ENCODE measurements at regions not wholly inside any gene's neighbourhood (a gene's known extent, or its start where the extent isn't known, plus 50 kb on each side); places are given as distances from the start of the nearest gene placed in this dataset.

- ATAC-seq (no peak), DNase-seq (no peak)
- no peak overlapping the region for H3K27ac ChIP-seq
- no peaks in the 10 kb centered on the region for H3K27me3 ChIP-seq
- intact Hi-C loops (cut with DNase I) = loop anchor here (10.0 kb wide), 1 partner anchor 116 kb away; no protein-coding TSS in a partner anchor
- H3K4me3 ChIP-seq = no peak overlapping the region
- no peaks in the 10 kb centered on the region for H3K36me3 ChIP-seq
- no peaks in the 10 kb centered on the region for H3K9me3 ChIP-seq
- TF ChIP-seq CTCF (IDR thresholded peaks at IDR 0.05) = no peak
- no peaks in the 10 kb centered on the region for H3K4me1 ChIP-seq
Measured at GRCh38 chr2:174691201-174691779, 73.0 kb downstream of the CHRNA1 start.

- DNase-seq (no peak), ATAC-seq (no peak)
- Histone ChIP-seq H3K36me3 (no peaks in the 10 kb centered on the region), H3K27ac (no peak overlapping the region), H3K27me3 (no peaks in the 10 kb centered on the region), H3K4me1 (no peaks in the 10 kb centered on the region), H3K4me3 (no peak overlapping the region), H3K9me3 (no peaks in the 10 kb centered on the region)
- intact Hi-C loops (cut with DNase I) = loop anchor here (10.0 kb wide), 1 partner anchor 115 kb away; no protein-coding TSS in a partner anchor
- no peak for TF ChIP-seq CTCF (IDR thresholded peaks at IDR 0.05)
Measured at GRCh38 chr2:174690026-174690425, 74.2 kb downstream of the CHRNA1 start.

GRCh38 chr2:174688079-174688478, 76.2 kb downstream of the CHRNA1 start:
- peak; percentile 56 for TF ChIP-seq CTCF (IDR thresholded peaks at IDR 0.05)
- ATAC-seq (peak; percentile 51), DNase-seq (no peak)
- Histone ChIP-seq H3K27ac (no peak overlapping the region), H3K4me3 (no peak overlapping the region), H3K36me3 (no peaks in the 10 kb centered on the region), H3K27me3 (no peaks in the 10 kb centered on the region), H3K9me3 (no peaks in the 10 kb centered on the region), H3K4me1 (no peaks in the 10 kb centered on the region)
- intact Hi-C loops (cut with DNase I) = no loop called here

GRCh38 chr2:174686430-174686829, 77.8 kb downstream of the CHRNA1 start:
- no peak for TF ChIP-seq CTCF (IDR thresholded peaks at IDR 0.05)
- no peak overlapping the region for H3K4me3 ChIP-seq
- H3K36me3 ChIP-seq = no peaks in the 10 kb centered on the region
- intact Hi-C loops (cut with DNase I) = no loop called here
- no peaks in the 10 kb centered on the region for H3K4me1 ChIP-seq
- no peak overlapping the region for H3K27ac ChIP-seq
- no peaks in the 10 kb centered on the region for H3K27me3 ChIP-seq
- DNase-seq (no peak), ATAC-seq (no peak)
- H3K9me3 ChIP-seq = no peaks in the 10 kb centered on the region

- Histone ChIP-seq H3K27ac (no peak overlapping the region), H3K9me3 (no peaks in the 10 kb centered on the region), H3K36me3 (no peaks in the 10 kb centered on the region), H3K27me3 (no peaks in the 10 kb centered on the region), H3K4me1 (no peaks in the 10 kb centered on the region), H3K4me3 (peak overlapping the region; percentile 89)
- TF ChIP-seq CTCF (IDR thresholded peaks at IDR 0.05) = no peak
- intact Hi-C loops (cut with DNase I) = no loop called here
- DNase-seq (no peak), ATAC-seq (peak; percentile 9)
Measured at GRCh38 chr2:174683392-174683759, 80.9 kb downstream of the CHRNA1 start.
